EL (cell line): ENCODE measurements at regions not wholly inside any gene's neighbourhood (a gene's known extent, or its start where the extent isn't known, plus 50 kb on each side); places are given as distances from the start of the nearest gene placed in this dataset.

Experiments
- DNase-seq: peaks from one replicate; pipeline ENCODE4 v3.0.0-alpha.2; 2016

GRCh38 chr14:53537422-53538315 is 384.5 kb upstream of the DDHD1 start:
- DNase-seq = no peak

GRCh38 chr14:53536446-53536845 is 383.3 kb upstream of the DDHD1 start:
- no peak for DNase-seq

- peak; percentile 60 for DNase-seq
Measured at GRCh38 chr14:53534841-53535240, 381.7 kb upstream of the DDHD1 start.

GRCh38 chr14:53533384-53533970 is 380.4 kb upstream of the DDHD1 start:
- no peak for DNase-seq

GRCh38 chr14:53532853-53533252 is 379.7 kb upstream of the DDHD1 start:
- DNase-seq = no peak

- no peak for DNase-seq
Measured at GRCh38 chr14:53531730-53532129, 378.6 kb upstream of the DDHD1 start.

- DNase-seq = no peak
Measured at GRCh38 chr14:53531156-53531555, 378.0 kb upstream of the DDHD1 start.

- DNase-seq = no peak
Measured at GRCh38 chr14:53529519-53529918, 376.4 kb upstream of the DDHD1 start.

GRCh38 chr14:53528185-53528671 is 375.1 kb upstream of the DDHD1 start:
- peak; percentile 7 for DNase-seq

- DNase-seq = no peak
Measured at GRCh38 chr14:53526200-53526599, 373.1 kb upstream of the DDHD1 start.

GRCh38 chr14:53525608-53526007 is 372.5 kb upstream of the DDHD1 start:
- no peak for DNase-seq

- no peak for DNase-seq
Measured at GRCh38 chr14:53524391-53524790, 371.3 kb upstream of the DDHD1 start.

- DNase-seq = no peak
Measured at GRCh38 chr14:53523226-53523625, 370.1 kb upstream of the DDHD1 start.

- DNase-seq = no peak
Measured at GRCh38 chr14:53520078-53520928, 367.2 kb upstream of the DDHD1 start.

GRCh38 chr14:53519137-53519536 is 366.0 kb upstream of the DDHD1 start:
- DNase-seq = peak; percentile 71

- peak; percentile 61 for DNase-seq
Measured at GRCh38 chr14:53517270-53517960, 364.3 kb upstream of the DDHD1 start.

- DNase-seq = peak; percentile 87
Measured at GRCh38 chr14:53516261-53516774, 363.2 kb upstream of the DDHD1 start.

- DNase-seq = no peak
Measured at GRCh38 chr14:53515276-53515675, 362.2 kb upstream of the DDHD1 start.

GRCh38 chr14:53514197-53514596 is 361.1 kb upstream of the DDHD1 start:
- DNase-seq = no peak

- no peak for DNase-seq
Measured at GRCh38 chr14:53510281-53510912, 357.3 kb upstream of the DDHD1 start.

GRCh38 chr14:53509276-53510244 is 356.4 kb upstream of the DDHD1 start:
- peak; percentile 68 for DNase-seq
